SW480 (cell line): ENCODE measurements at regions not wholly inside any gene's neighbourhood (a gene's known extent, or its start where the extent isn't known, plus 50 kb on each side); places are given as distances from the start of the nearest gene placed in this dataset.
A peak's percentile ranks its signal among the peaks of the same experiment; 100 is the strongest.

Experiments
- DNase-seq: peaks from one replicate; pipeline ENCODE4 v3.0.0-alpha.2; 2016; ENCODE audit warnings: low spot score

GRCh38 chr1:10897981-10898728, 101.7 kb upstream of the CASZ1 start:
- peak; percentile 59 for DNase-seq

DNA sequence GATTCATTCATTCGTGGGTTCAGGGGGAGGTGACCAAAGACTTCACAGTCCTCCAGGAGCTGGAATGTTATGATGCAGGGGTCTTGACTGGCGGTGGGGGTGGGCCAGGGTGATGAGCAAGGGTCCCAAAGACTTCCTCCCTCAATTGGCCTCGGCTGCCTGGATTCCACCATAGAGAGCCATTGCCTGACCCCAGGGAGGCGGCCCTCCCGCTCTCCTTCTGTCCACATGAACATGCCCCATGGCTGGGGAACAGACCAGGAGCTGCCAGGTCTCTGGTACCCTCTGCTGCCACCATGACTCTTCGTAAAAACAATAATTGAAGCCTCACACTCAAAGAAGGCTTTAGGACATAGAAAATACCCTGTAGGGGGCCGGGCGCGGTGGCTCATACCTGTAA, 102.5 kb upstream of the CASZ1 start:
- DNase-seq, result no peak

DNA sequence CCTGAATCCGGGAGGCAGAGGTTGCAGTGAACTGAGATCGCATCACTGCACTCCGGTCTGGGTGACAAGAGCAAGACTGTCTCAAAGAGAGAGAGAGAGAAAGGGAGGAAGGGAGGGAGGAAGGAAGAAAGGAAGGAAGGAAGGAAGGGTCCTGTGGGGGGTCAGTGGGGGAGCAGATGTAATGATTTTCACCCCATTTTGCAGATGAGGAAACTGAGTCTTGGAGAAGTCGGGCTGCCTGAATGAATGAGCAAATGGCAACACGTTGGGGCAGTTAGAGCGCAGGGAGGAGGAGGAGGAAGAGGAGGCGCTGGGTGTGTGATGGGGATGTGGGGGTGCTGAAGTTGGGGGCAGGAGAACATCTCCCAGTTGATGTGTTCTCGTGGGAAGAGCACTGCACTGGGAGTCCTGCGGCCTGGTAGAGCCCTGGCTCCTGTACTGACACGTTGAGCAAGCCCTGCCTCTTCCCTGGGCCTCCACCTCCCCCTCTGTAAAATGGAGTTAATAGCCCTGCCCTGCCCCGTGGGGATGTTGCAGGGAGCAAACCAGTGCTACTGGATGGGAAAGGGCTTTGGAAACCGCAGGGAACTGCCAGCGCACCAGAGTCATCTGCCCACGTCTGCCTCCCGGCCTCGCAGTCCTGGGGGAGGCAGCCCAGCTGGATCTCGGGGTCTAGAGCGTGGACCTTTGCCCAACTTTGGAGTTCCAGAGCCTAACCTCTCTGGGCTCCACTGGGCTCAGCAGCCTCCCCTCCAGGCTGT, 103.2 kb upstream of the CASZ1 start:
- peak; percentile 72 for DNase-seq

GRCh38 chr1:10900251-10900651, 103.8 kb upstream of the CASZ1 start:
- peak; percentile 92 for DNase-seq

GRCh38 chr1:10900691-10901090, 104.2 kb upstream of the CASZ1 start:
- DNase-seq, result peak; percentile 94

DNA sequence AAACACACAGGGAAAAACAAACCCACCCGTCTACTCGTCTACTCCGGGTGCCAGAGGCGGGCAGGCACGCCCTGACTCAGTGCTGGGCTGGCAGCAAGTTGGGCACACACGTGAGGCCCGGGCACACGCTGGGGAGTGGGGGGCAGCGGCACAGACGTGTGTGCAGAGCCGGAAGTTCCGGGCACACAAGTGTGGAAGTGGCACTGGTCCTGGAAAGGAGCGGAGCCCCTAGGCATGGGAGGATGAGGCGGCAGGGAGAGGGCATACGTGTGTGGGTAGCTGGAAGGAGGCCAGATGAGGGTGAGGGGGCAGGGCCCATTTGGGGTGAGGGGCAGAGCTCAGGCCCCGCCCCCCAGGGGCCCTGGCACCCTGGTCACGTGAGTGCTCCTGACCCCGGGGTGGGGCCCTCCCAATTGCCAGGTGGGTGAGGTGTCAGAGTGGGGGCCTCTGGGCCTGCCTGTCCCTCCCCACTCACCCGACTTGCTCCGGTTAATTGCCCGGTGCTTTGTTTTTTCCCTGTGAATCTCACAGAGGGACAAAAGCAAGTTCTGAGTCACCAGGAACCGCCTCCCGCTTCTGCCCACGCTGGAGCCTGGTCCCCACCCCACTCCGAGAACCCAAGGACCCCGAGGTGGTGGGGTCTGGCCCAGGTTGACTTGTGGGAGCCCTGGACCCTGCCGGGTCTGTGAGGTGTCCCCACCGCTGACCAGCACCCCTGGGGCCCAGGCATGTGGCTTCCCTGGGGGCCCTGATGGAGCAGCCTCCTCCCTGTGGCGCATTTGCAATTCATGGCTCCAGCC, 104.8 kb upstream of the CASZ1 start:
- peak; percentile 96 for DNase-seq

DNA sequence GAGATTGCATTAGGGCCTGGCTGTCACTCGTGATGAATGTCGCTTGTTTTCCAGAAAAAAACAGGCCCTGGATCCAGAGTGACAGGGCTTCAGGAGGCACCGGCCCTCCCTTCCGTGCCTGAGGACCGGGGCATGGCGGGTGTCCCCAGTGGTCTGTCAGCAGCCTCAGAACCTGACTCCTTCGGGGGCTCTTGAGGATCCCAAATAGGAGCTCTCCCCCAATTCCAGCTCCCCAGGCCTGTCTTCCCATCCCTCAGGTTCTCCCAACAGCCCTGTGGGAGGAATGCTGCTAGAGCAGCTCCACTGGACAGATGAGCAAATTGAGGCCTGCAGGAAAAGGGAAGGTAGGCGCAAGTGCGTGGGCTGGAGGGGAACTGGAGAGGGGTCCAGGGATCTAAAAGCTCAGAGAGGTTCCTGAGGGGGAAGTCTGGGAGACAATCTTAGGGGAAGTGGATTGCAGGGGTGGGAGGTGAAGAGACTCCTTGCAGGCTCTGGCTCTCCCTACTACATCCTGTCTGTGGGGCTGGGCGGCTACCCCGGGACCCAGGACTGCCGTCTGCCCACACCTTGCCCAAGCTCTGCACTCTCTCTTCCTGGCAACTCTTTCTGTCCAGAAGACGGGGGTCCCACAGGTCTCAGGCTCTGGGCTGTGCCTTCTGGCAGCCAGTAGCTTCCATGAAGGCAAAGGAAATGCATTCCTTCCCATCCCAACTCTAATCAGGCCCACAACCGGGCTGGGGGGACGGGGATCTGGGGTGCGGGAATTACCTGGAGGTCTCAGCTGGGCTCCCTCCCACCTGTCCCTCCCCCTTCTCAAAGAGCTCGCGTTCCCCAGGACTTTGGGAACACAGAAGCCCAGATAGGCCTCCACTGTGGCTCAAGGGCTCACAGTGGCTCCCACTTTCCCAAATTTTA, 105.7 kb upstream of the CASZ1 start:
- DNase-seq, result no peak

DNA sequence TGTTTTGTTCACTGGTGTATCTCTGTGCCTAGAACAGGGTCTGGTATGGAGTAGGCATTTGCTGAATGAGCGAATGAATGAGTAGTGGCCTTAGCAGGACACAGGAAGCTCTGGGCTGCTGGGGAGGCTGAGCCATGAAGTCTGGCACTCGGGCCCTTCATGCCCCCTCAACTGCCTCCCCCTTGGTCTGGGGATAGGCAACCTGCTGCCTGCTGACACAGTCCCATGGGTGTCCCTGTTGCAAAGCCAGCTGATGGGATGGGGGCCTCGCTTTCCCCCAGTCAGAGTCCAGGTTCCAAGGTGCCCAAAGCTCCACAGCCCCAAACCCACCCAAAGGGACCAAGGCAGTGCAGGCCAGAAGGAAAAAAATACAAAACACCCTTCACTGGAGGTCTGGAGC, 107.0 kb upstream of the CASZ1 start:
- no peak for DNase-seq

DNA sequence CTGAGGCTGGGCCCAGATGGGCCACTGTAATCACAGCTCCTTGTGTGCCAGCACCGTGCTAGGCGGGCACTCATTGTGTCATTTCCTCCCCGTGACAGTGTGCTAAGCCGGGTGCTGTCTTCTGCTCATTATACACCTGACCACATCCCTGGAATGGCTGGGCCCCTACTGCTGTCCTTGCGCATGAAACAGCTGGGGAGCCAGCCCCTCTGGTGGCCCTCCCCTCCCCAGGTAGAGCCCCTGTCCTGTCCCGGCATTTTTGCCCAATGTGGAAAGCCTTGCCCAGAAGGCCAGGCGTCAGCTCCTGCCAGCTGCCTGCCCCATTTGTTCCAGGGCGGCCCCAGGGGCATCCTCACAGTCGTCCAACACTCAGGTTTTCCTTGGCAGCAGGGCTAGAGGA, 107.4 kb upstream of the CASZ1 start:
- DNase-seq, result no peak

DNA sequence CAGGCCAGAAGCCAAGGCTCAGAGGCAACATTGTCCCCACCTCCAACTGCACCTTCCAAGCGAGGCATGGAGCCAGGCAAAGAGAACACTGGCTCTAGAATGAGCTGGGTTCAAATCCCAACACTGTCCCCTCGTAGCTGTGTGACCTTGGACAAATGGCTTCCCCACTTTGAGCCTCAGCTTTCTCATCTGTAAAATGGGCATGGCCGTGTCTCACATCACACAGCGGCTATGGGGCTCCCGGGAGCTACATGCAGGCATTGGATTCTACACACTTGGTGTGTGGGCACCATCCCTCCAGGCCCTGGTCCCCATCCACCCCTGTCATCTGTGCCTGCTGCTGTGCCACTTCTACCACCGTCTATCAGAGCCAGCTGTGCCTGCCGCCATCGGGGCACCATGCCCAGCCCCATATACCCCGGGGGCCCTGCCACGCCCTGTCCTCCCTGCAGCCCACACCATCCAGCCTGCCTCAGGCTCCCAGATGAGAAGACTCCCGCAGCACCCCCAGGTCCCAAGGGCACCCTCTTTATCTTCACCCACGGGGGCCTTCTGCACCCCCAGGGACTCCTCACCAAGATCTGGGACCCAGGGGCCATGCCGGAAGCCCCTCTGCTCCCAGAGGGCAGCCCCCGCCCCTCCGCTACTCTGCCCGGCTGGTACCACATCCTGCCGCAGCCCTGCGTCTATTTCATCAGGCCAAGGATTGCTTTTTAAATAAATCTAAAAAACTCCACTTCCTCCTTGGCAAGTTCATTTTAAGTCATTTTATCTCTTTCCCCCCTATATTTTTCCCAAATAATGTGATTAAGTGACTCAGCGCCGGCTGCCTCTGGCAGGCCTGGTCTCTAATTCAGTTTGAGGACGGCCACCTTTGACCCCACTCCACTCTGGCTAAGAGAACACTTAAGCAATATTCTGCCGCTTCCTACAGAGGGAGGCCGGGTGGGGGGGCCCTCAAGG, 107.8 kb upstream of the TARDBP start:
- DNase-seq, result no peak

DNA sequence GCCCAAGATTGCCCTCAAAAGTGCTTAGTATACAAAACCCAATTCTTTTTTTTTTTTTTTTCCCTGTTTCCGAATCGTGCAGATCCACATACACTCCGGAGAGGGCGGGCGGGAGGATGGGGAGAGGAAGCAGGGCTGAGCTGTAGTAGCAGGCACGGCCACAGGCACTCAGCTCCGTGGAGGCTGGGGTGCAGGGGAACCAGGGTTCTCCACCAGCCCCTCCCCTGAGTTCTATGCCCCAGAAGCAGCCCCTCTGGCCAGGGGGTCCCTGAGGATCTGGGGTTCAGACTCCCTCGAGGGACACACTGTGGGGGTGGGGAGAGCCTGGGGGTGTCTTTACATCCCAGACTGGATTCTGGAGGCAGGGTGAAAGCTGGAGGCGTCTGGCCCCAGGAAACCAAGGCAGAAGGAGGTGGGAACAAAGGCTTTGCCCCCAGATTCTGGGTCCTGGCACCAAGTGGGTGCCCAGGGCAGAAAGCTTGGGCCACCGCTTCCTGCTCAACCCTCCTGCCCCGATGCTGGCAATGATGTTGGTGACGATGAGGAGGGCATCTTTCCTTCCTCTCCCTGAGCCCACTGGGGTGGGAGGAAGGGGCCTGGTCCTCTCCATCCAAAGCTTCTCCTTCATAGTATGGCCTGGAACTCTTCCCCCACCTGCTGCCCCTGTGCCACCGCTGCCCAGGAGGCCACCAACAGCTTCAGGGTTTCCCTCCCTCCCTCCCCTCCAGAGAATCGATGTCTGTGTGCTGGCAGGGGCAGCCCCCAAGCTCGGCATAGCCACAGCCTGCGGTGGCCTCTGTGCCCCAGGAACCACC, 106.4 kb upstream of the TARDBP start:
- no peak for DNase-seq

DNA sequence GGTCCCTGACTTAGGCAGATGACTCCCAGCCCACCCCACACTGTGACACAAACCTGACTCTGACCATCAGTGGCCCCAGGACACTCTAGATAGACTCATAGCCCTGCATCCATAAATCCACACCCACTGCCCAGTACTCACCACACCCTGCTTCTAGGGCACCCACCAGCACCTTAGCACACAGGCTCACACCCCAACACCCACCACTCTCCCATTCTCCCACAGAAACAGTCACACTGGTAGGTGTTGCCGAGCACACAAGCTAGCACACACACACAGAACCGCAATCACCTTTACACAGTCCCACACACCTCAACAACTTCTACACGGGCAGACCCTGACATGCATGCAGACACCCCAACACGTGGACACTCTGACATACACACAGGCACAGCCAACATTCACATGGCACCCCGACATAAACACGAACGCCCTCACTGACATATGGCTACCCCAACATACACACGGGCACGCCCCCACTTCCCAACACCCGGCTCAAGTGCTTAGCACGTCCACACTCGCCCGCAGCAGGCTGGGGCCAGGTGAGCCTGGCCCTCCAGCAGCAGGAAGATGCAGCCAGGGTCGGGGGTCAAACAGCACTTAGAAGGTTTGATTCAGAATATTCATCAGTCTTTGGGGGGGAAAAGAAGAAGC, 105.5 kb upstream of the TARDBP start:
- DNase-seq, result no peak

GRCh38 chr1:10908266-10908665, 104.2 kb upstream of the TARDBP start:
- no peak for DNase-seq

DNA sequence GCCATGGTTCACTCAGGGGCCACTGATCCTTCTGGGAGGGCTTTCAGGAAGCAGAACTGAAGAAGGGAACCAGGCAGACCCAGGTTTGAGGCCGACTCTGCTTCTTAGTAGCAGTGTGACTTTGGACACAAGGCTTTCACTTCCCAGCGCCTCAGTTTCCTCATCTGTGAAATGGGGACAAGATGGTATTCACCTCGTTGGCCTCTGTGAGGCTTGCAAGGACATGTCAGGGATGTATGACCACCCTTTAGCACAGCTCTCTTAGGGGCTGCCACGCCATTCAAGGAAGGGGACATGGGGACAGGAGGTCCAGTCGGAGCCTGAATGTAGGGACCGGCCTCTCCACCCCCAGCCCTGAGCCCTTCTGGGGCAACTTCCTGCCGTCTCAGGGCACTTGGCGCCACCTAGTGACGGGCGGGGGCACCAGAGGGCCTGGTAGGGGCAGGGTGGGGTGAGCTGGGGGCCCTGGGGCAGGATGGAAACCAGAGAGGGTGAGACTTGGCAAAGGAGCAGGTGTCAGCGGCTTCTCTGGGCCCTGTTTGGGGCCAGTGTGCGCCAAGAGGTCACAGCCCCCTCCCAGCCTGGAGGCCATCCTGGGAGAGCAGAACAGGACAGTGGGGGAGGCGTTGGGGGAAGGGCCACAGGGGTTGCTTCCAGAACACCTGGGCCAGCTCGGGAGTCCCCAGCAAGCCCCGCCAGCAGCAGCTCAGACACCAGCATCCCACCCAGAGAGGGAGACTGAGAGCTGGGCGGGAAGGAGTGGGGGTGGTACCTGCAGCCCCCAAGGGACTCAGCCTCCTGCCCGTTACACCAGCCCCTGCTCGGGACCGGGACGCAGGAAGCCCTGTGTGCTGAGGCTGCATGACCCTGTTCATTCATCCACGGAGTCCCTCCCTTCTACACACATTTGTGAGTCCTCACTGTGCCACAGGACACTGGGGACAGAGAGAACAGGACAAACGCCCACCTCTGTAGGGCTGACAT, 102.5 kb upstream of the TARDBP start:
- DNase-seq, result peak; percentile 53

DNA sequence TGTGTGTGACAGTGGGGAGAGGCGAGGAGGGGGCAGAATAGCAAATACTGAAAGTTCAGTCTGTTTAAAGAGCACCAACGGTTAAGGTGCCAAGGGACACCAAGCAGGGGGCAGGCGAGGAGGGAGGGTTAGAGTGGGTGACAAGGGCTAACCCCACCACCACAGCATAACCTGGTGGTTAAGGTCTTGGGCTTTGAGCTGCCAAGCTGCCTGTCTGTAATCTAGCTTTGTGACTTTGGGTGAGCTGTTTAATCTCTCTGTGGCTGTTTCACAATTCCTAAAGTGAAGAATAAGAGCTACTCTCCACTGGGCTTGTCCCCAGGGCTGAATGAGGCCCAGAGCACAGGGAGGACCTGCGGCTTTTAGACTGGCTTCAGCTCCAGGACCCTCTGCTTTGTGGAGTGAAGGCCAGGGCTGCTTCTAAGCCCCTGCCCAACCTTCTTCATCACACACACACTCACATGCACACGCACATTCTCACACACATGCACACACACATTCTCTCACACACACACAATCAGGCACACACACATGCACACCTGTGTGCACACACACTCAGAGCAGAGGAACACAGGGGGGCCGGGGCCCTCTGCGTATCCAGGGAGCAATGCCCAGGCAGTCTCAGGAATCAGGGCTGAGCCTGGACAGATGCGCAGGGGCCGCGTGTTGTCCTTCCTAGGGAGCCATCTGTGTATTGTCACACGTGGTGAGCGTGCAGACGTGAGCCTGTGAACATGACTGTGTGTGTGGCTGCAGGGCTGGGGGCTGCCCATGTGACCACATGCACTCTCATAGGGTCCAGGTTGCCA, 101.6 kb upstream of the TARDBP start:
- no peak for DNase-seq

- no peak for DNase-seq
These were observed 100.8 kb upstream of the TARDBP start for GRCh38 chr1:10911490-10912166.
